ENCODE measurements at regions not wholly inside any gene's neighbourhood (a gene's known extent, or its start where the extent isn't known, plus 50 kb on each side); places are given as distances from the start of the nearest gene placed in this dataset.

DNA sequence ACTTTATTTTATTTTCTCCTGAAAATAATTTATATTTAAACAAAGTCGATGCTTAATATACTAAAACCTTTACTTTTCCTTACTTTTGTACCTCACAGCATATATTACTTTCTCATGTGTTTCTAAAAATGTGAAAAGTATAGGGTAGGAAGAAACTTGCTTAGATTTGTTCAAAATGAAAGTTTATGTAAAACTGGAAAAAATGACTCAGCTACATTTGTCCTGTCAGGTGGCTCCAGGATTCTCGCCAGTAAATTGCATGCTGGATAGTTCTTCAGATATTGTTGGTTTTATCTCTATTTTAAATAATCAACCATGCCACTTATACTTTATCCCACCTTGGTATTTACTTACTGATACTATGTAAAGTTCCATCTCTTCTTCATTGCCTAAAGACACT lies 159.2 kb upstream of the NDST4 start:
- Histone ChIP-seq H3K79me2 (ENCODE audit: insufficient read depth) (no peaks in the 10 kb centered on the region), H3K36me3 (replicated peaks in 1 of 2; ENCODE audit: control insufficient read depth in 1 of 2, insufficient read depth in 2 of 2, low read length in 1 of 2) (no peaks in the 10 kb centered on the region), H3K4me2 (no peak overlapping the region), H3K27ac (ENCODE audit: low read depth in 2 of 2, low read length in 1 of 2) (no peak overlapping the region), H3K4me3 (ENCODE audit: low read depth in 2 of 2, low read length in 1 of 2) (no peak overlapping the region), H3F3A (replicated peaks; ENCODE audit: insufficient read depth) (no peaks in the 10 kb centered on the region), H3K9ac (no peak overlapping the region), H3K27me3 (ENCODE audit: insufficient read depth) (no peaks in the 10 kb centered on the region), H2AFZ (ENCODE audit: low read depth) (no peak overlapping the region), H3K9me2 (no peaks in the 10 kb centered on the region), H4K20me1 (ENCODE audit: insufficient read depth) (no peaks in the 10 kb centered on the region), H3K4me1 (ENCODE audit: control insufficient read depth in 1 of 2, insufficient read depth in 2 of 2, low read depth in 1 of 2, low read length in 1 of 2) (no peaks in the 10 kb centered on the region; a peak in 1 of 4 replicates), H3K9me3 (no peaks in the 10 kb centered on the region)
- ChIA-PET CTCF (no interaction called here), POLR2A (no interaction called here)
- WGBS (ENCODE audit: low lambda C conversion rate): 43% methylated on average over 2 of the region's 2 CpGs
- TF ChIP-seq, protein P1, sequence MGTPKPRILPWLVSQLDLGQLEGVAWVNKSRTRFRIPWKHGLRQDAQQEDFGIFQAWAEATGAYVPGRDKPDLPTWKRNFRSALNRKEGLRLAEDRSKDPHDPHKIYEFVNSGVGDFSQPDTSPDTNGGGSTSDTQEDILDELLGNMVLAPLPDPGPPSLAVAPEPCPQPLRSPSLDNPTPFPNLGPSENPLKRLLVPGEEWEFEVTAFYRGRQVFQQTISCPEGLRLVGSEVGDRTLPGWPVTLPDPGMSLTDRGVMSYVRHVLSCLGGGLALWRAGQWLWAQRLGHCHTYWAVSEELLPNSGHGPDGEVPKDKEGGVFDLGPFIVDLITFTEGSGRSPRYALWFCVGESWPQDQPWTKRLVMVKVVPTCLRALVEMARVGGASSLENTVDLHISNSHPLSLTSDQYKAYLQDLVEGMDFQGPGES (IDR thresholded peaks at IDR 0.05; ENCODE audit: low read depth, low read length): no peak
- TF ChIP-seq REST (IDR thresholded peaks at IDR 0.05; ENCODE audit: low read depth, low read length) (no peak), MEF2A (IDR thresholded peaks at IDR 0.05; ENCODE audit: borderline replicate concordance, low read depth) (no peak)
- no peak for DNase-seq

DNA sequence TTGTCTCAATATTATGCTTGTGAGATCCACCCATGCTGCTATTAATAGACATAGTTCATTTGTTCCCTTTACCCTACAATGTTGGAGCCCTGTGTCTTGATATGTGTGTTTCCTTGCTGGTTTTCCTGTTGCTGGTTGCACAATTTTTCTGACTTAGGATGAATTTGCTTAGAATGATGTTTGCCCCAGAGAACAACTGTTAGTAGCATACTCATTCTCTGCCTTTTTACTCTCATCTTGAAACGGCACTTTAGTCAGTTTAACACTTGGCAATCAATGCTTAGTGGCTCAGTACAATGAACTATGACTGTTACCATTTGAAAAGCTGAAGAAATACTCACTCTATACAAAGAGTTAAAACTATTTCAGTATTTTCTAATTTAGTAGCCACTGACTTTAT lies 158.8 kb upstream of the NDST4 start:
- ChIA-PET CTCF (no interaction called here), POLR2A (no interaction called here)
- Histone ChIP-seq H3K4me3 (ENCODE audit: low read depth in 2 of 2, low read length in 1 of 2) (no peak overlapping the region), H3K9me2 (no peaks in the 10 kb centered on the region), H3K4me2 (no peak overlapping the region), H3F3A (replicated peaks; ENCODE audit: insufficient read depth) (no peaks in the 10 kb centered on the region), H3K9me3 (no peaks in the 10 kb centered on the region), H4K20me1 (ENCODE audit: insufficient read depth) (no peaks in the 10 kb centered on the region), H3K4me1 (ENCODE audit: control insufficient read depth in 1 of 2, insufficient read depth in 2 of 2, low read depth in 1 of 2, low read length in 1 of 2) (no peaks in the 10 kb centered on the region; a peak in 1 of 4 replicates), H3K36me3 (replicated peaks in 1 of 2; ENCODE audit: control insufficient read depth in 1 of 2, insufficient read depth in 2 of 2, low read length in 1 of 2) (no peaks in the 10 kb centered on the region), H3K27ac (ENCODE audit: low read depth in 2 of 2, low read length in 1 of 2) (no peak overlapping the region), H3K9ac (no peak overlapping the region), H2AFZ (ENCODE audit: low read depth) (no peak overlapping the region), H3K27me3 (ENCODE audit: insufficient read depth) (no peaks in the 10 kb centered on the region), H3K79me2 (ENCODE audit: insufficient read depth) (no peaks in the 10 kb centered on the region)
- 6% methylated on average over 1 of the region's 1 CpG for WGBS (ENCODE audit: low lambda C conversion rate)
- no peak for DNase-seq
- TF ChIP-seq, protein P2, sequence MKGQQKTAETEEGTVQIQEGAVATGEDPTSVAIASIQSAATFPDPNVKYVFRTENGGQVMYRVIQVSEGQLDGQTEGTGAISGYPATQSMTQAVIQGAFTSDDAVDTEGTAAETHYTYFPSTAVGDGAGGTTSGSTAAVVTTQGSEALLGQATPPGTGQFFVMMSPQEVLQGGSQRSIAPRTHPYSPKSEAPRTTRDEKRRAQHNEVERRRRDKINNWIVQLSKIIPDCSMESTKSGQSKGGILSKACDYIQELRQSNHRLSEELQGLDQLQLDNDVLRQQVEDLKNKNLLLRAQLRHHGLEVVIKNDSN (IDR thresholded peaks at IDR 0.05; ENCODE audit: borderline replicate concordance, low read depth): no peak
- TF ChIP-seq RCOR1 (IDR thresholded peaks at IDR 0.05; ENCODE audit: low read length) (no peak), TEAD4 (IDR thresholded peaks at IDR 0.05; ENCODE audit: borderline replicate concordance, insufficient read depth) (no peak), REST (IDR thresholded peaks at IDR 0.05; ENCODE audit: low read depth, low read length) (no peak), MXI1 (IDR thresholded peaks at IDR 0.05; ENCODE audit: low read depth, low read length) (no peak), EP300 (IDR thresholded peaks at IDR 0.05; ENCODE audit: borderline replicate concordance in 1 of 2, low read depth in 1 of 2, low read length in 1 of 2) (no peak), NRF1 (IDR thresholded peaks at IDR 0.05; ENCODE audit: low read depth, low read length) (no peak), EZH2phosphoT487 (IDR thresholded peaks at IDR 0.05; ENCODE audit: borderline replicate concordance, low read depth) (no peak), POLR2AphosphoS5 (IDR thresholded peaks at IDR 0.05; ENCODE audit: low read depth, low read length) (no peak)
- TF ChIP-seq, protein P3, sequence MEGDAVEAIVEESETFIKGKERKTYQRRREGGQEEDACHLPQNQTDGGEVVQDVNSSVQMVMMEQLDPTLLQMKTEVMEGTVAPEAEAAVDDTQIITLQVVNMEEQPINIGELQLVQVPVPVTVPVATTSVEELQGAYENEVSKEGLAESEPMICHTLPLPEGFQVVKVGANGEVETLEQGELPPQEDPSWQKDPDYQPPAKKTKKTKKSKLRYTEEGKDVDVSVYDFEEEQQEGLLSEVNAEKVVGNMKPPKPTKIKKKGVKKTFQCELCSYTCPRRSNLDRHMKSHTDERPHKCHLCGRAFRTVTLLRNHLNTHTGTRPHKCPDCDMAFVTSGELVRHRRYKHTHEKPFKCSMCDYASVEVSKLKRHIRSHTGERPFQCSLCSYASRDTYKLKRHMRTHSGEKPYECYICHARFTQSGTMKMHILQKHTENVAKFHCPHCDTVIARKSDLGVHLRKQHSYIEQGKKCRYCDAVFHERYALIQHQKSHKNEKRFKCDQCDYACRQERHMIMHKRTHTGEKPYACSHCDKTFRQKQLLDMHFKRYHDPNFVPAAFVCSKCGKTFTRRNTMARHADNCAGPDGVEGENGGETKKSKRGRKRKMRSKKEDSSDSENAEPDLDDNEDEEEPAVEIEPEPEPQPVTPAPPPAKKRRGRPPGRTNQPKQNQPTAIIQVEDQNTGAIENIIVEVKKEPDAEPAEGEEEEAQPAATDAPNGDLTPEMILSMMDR (IDR thresholded peaks at IDR 0.05): no peak
- TF ChIP-seq, protein P4, sequence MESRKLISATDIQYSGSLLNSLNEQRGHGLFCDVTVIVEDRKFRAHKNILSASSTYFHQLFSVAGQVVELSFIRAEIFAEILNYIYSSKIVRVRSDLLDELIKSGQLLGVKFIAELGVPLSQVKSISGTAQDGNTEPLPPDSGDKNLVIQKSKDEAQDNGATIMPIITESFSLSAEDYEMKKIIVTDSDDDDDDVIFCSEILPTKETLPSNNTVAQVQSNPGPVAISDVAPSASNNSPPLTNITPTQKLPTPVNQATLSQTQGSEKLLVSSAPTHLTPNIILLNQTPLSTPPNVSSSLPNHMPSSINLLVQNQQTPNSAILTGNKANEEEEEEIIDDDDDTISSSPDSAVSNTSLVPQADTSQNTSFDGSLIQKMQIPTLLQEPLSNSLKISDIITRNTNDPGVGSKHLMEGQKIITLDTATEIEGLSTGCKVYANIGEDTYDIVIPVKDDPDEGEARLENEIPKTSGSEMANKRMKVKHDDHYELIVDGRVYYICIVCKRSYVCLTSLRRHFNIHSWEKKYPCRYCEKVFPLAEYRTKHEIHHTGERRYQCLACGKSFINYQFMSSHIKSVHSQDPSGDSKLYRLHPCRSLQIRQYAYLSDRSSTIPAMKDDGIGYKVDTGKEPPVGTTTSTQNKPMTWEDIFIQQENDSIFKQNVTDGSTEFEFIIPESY (IDR thresholded peaks at IDR 0.05; ENCODE audit: borderline replicate concordance, low read depth): no peak
